Body of pancreas (tissue), 4 donors: ENCODE measurements at regions not wholly inside any gene's neighbourhood (a gene's known extent, or its start where the extent isn't known, plus 50 kb on each side); places are given as distances from the start of the nearest gene placed in this dataset.

Experiments used
- CTCF ChIP-seq, 7 experiments: fragments of 450-650 bp in 4 of 7; fragments of 200-600 bp in 3 of 7; sonication (generic) in 3 of 7; IDR thresholded peaks; one replicate each; pipeline ENCODE4 v1.5.1; 2016 to 2019; ENCODE audit warnings: antibody characterized with exemption in 7 of 7
- POLR2A ChIP-seq, 3 donors: fragments of 450-650 bp; IDR thresholded peaks; one replicate each; pipeline ENCODE4 v1.6.1; 2016; ENCODE audit warnings: antibody characterized with exemption in 3 of 3, mild to moderate bottlenecking in 2 of 3

- no peak for TF ChIP-seq CTCF (IDR thresholded peaks at IDR 0.05)
- no peak for TF ChIP-seq POLR2A (IDR thresholded peaks at IDR 0.05)
These were observed 913.7 kb downstream of the RPS29 start for GRCh38 chr14:48672506-48672905.
